ENCODE measurements at regions not wholly inside any gene's neighbourhood (a gene's known extent, or its start where the extent isn't known, plus 50 kb on each side); places are given as distances from the start of the nearest gene placed in this dataset.
"Not testable (repeated sequence)": the region's sequence is repeated elsewhere in the genome, so short reads cannot be mapped to it uniquely, and the experiment has no call there.

- DNase-seq = no peak
Measured at GRCh38 chr14:53380867-53381225, 227.7 kb upstream of the DDHD1 start.

DNA sequence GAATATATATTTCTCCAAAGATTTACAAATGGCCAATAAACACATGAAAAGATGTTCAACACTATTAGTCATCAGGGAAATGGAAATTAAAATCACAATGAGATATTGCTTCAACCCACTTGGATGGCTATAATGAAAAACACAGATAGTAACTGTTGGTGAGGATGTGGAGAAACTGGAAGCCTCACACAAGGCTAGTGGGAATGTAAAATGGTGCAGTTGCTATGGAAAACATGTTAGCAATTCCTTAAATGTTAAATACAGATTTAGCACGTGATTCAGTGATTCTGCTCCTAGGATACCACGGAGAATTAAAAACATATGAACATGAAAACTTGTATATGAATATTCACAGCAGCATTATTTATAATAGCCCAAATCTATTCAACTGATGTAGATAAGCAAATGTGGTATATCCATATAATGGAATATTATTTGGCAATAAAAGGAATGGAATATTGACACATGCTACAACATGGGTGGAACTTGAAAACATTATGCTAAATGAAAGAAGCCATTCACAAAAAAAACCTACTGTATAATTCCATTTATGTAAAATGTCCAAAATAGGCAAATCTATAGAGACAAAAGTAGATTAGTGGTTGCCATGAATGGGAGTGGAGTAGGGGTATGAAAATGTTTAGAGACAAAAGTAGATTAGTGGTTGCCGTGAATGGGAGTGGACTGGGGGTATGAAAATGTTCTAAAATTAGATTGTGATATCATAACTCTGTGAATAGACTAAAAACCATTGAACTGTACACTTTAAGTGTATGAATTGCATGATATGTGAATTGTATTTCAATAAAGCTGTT lies 227.1 kb upstream of the DDHD1 start:
- DNase-seq = no peak

DNA sequence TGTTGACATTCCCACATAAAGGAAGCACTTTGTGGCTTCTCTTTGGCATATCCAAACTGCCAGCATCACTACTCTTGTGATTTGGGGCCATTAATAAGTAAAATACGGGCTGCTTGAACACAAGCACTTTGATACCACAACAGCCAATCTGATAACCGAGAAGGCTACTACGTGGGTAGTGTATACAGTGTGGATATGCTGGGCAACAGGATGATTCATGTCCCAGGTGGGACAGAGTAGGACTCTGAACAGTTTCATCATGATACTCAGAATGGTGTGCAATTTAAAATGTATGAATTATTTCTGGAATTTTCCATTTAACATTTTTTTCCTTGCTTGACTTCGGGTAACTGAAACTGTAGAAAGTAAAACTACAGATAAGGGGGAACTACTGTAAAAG lies 225.0 kb upstream of the DDHD1 start:
- no peak for DNase-seq

DNA sequence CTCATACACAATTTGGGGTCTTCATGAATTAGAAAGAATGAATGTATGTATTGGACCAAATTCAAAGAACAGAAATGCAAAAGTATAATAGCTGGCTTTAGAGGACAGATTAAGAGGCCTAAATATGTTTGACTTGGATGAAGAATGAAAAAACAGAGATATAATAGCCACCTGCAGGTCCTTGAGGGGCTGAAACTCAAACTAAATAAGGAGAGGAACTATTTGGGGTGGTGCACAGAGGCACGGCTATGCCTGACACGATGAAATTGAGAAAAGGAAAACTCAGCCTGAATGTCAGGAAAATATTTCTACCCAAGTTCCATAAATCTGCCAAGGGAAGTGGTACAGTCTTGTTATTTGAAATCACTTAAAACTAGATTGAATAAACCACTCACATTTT lies 222.9 kb upstream of the DDHD1 start:
- DNase-seq = no peak

GRCh38 chr14:53375599-53375998 lies 222.5 kb upstream of the DDHD1 start:
- no peak for DNase-seq

DNA sequence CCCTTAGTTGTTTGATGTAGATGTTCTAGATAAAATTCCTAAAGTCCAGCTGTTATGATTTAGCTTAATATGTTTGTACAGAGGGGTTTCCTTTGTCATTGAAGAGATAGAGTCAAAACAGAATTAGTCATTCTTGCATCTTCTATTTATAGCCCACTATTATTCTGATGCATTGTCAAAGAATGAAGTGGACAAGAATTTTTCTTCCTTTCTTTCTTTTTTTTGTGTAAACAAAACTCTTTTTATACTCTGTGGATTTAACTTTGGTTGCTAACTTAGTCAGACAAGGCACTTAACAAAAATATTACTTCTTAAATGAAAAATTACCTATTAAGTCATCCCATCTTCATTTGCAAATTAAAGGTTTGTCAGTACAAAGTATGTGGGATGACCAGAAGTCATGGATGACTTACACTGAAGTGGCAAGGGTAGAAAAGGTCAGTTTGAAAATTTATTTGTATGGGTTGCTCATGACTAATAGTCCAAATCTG lies 215.6 kb upstream of the DDHD1 start:
- DNase-seq = no peak

GRCh38 chr14:53368066-53368465 lies 214.9 kb upstream of the DDHD1 start:
- DNase-seq = no peak

DNA sequence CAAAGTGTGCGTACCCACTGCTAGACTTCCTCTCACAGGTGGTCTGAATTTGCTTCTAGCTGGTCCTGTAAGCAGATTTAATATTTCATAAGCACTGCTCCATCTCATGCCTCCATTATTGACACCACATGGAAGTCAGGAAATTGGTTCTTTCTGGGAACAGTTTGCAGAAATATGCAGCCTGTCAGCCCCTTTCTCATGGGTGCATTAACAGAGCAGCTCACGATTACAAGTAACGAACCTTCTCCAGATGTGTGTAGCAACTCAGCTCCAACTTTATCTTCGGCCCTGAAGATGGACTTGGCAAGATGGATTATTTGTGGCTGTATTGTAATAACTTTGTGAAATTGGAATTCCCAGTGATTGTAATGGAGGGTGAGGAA lies 214.5 kb upstream of the DDHD1 start:
- no peak for DNase-seq

DNA sequence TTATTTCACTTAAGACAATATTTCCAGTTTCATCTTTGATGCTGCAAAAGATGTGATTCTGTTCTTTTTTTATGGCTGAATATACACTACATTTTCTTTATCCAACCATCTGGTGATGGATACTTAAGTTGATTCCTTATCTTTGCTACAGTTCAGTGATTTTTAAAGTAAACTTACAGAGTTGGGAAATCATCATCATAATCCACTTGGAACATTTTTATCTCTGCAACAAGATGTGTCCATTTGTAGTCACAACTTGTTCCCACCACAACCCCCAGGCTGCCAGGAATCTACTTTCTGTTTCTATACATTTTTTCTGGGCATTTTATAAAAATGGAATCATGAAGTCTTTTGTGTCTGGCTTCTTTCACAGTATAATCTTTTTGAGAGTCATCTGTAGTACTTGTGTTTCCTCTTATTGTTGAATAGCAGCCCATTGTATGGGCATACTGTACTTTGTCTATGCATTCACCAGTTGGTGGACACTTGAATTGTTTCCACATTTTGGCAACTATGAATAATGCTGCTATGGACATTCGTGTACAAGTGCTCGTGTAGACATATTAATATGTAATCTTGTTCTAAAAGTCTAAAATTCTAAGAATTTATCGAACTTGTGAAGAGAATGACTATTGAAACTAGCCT lies 212.5 kb upstream of the DDHD1 start:
- no peak for DNase-seq

GRCh38 chr14:53362916-53363315 lies 209.8 kb upstream of the DDHD1 start:
- DNase-seq = not testable (repeated sequence)

- DNase-seq = no peak
Measured at GRCh38 chr14:53360829-53361228, 207.7 kb upstream of the DDHD1 start.

- no peak for DNase-seq
Measured at GRCh38 chr14:53358166-53358565, 205.0 kb upstream of the DDHD1 start.

DNA sequence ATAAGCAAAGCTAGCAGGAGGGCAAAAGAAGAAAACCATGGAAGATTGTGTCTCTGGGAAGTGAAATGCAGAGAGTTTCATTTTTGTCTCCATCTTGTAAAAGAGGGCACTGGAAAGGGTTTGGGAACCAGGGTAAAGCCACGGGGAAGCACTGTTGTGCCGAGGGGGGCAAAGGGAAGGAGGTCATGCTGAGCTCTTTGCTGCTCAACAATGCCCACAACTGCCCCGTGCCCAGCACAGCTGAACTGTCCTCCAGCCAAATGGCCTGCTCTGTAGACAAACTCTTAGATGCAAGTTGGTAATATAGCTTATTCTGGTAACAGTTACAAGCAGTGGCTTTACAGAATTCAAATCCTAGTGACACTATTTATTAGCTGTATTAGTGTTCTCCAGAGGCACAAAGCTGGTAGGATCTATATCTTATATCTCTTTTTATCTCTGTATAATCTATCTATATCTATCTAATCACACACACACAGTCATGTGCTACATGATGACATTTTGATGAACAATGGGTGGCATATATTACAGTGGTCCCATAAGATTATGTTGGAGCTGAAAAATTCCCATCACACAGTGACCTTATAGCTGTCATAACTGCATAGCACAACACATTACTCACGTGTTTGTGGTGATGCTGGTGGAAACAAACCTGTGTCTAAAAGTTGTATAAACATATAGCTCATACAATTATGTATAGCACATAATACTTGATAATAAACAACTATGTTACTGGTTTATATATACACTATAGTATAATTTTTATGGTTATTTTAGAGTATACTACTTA lies 203.4 kb upstream of the DDHD1 start:
- DNase-seq = no peak

DNA sequence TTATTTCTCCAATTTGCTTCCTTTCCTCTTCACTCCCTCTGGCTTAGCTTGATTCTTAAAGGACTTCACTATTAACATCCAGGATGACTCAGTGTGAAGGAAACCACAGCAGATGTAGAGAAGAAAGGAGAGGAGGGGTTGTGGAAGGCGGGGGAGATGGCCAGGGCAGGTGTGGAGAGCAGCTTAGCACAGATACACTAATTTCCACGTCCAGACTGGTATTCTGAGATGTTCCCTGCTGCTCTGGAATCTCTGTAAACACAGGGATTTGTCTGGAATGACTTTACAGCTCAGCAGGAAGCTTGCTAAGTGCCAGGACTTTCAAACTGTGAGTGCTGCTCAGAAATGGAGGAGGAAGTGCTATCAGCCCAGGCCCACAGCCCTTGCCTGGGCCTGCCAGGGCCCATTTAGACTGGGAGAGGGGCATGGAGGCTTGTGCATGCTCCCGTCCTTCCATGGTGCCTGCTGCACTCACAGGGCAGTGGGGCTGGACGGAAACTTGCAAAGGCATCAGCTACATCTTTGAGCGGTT lies 202.5 kb upstream of the DDHD1 start:
- DNase-seq = peak; percentile 93

DNA sequence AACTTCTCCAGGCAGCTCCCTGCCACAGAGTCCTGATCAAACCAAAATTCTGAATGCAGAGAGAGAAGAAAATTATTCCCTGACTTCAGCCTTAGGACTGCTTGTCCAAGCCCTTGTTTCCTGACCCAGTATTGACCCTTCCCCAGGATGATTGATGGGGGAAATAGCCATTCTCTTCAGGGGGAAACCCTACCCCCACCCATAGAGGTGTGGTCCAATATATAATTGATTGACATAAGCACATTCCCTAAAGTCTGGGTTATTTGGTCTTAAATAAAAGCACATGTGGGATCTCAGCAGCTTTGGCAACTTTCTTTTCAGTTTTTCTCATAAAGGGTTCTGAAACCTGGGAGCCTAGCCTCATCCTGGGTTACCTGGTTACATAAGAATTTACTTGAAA lies 201.2 kb upstream of the DDHD1 start:
- DNase-seq = no peak

DNA sequence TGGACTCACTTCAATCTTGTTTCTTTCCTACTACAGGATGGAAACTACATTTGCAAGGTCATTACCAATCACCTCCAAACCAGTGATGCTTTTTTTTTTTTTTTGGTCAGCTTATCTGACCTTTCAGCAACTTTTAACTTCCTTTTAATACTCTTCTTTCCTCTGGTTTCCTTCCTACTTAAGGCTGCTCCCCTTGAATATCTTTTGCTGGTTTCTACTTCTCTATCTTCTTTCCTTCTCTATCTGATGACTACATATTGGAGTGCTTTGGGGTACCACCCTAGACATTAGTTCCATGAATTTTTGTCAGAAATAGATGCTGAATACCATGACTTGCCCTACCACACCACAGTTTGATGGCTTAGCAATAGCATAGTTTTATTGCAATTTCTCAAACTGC lies 197.7 kb upstream of the DDHD1 start:
- no peak for DNase-seq

DNA sequence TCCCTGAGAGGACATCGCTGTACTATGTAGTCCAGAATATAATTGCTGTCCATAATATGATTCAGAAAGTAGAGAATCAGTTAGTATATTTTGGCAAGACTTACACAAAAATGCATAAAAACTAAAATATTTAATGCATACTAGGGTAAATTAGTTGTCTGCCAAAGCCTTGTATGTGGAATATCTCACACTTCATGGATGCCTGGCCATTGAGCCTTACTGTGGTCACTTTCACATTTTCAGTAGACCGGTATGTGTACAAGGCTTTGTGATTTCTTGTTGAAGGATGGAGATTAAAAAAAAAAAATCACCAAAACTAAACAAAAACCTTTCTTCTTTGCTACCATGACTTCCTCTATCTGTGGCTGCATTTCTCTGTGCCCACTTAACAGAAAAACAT lies 197.3 kb upstream of the DDHD1 start:
- no peak for DNase-seq

DNA sequence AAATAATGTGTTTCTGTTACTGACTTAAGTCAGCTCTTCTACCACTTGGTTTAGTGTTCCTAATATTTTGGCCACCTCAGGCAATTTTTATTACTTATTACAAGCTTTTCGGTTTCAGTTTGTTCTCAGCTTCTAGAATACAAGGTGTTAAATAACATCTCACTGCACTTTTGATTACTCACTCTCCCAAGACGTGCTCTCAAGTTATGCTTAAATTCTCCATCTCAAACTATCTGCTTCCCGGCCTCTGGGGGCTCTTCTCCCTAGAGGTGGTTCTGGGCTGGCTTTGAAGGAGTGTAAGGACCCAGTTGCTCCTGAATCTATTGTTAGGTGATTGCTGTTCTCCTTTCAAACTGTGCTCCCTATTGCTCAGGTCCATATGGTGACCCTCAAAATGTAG lies 193.9 kb upstream of the DDHD1 start:
- no peak for DNase-seq

GRCh38 chr14:53341324-53341723 lies 188.2 kb upstream of the DDHD1 start:
- peak; percentile 69 for DNase-seq

GRCh38 chr14:53338192-53338591 lies 185.1 kb upstream of the DDHD1 start:
- DNase-seq = no peak

DNA sequence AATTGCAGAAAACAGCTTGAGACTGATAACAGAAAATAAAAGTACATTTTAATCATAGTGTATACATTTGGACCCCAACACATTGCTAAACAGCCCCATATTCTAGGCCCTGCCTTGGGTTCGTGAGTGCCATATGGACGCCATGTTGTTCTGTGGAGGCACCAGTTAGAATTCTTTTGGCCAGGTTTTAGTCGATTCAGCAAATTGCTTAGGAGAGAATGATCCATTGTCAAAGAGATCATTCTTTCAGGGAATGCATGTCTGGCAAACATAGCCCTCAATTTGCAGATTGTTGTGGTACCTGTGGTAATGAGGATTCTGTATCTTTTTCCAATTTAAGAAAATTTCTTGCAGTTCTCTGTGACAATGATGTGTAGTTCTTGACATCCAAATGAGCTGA lies 183.6 kb upstream of the DDHD1 start:
- no peak for DNase-seq

GRCh38 chr14:53333809-53334208 lies 180.7 kb upstream of the DDHD1 start:
- DNase-seq = no peak

GRCh38 chr14:53331921-53332320 lies 178.8 kb upstream of the DDHD1 start:
- DNase-seq = no peak

- no peak for DNase-seq
Measured at GRCh38 chr14:53331247-53331646, 178.1 kb upstream of the DDHD1 start.
